CD14-positive monocyte (primary cell): ENCODE measurements at regions not wholly inside any gene's neighbourhood (a gene's known extent, or its start where the extent isn't known, plus 50 kb on each side); places are given as distances from the start of the nearest gene placed in this dataset.

Source experiments
- DNase-seq, 3 donors: peaks; one replicate each; pipeline ENCODE4 v3.0.0-alpha.2; 2011 to 2022
- H2AFZ ChIP-seq: 2 replicates; pipeline ENCODE4 v1.6.0; 2012; ENCODE audit warnings: mild to moderate bottlenecking, low read depth, low read length, inconsistent platforms; ENCODE audit not compliant: insufficient read depth, poor library complexity, severe bottlenecking
- H3K27ac ChIP-seq, 2 donors: 1 replicate in 1 of 2; 2 replicates in 1 of 2; pipeline ENCODE4 v1.5.1; 2012 to 2013; ENCODE audit warnings: low read length in 2 of 2, control low read depth in 1 of 2, inconsistent platforms in 1 of 2, low read depth in 1 of 2, mild to moderate bottlenecking in 1 of 2
- H3K27me3 ChIP-seq, 2 donors: one replicate each; pipeline versions ENCODE4 v1.6.0 to v1.6.1; 2011 to 2013; ENCODE audit warnings: low read length in 2 of 2; ENCODE audit not compliant: control insufficient read depth in 2 of 2, insufficient read depth in 2 of 2
- H3K36me3 ChIP-seq, 2 donors: replicated peaks in 1 of 2; 1 replicate in 1 of 2; 2 replicates in 1 of 2; pipeline versions ENCODE4 v1.5.1 to v1.6.1; 2012 to 2013; ENCODE audit warnings: low read length in 2 of 2, control low read depth in 1 of 2, inconsistent platforms in 1 of 2, mild to moderate bottlenecking in 1 of 2; ENCODE audit not compliant: insufficient read depth in 2 of 2, control insufficient read depth in 1 of 2
- H3K4me1 ChIP-seq, 2 donors: 1 replicate in 1 of 2; 2 replicates in 1 of 2; pipeline versions ENCODE4 v1.5.1 to v1.6.1; 2012 to 2013; ENCODE audit warnings: low read length in 2 of 2, control low read depth in 1 of 2, inconsistent platforms in 1 of 2, mild to moderate bottlenecking in 1 of 2, moderate library complexity in 1 of 2; ENCODE audit not compliant: insufficient read depth in 2 of 2, control insufficient read depth in 1 of 2
- H3K4me2 ChIP-seq: replicated peaks from 2 replicates; pipeline ENCODE3; 2012; ENCODE audit warnings: low read length, moderate library complexity, mild to moderate bottlenecking; ENCODE audit not compliant: poor library complexity, severe bottlenecking; ENCODE audit errors: extremely low read depth
- H3K4me3 ChIP-seq, 3 experiments: fragments of 200-600 bp in 1 of 3; sonication (generic) in 1 of 3; replicated peaks in 1 of 3; 1 replicate in 2 of 3; 2 replicates in 1 of 3; pipeline ENCODE4 v1.5.1; 2011 to 2013; ENCODE audit warnings: low read length in 3 of 3, mild to moderate bottlenecking in 3 of 3, control low read depth in 2 of 3, low read depth in 2 of 3, inconsistent platforms in 1 of 3, moderate library complexity in 1 of 3
- H3K79me2 ChIP-seq: 2 replicates; pipeline ENCODE4 v1.6.0; 2012; ENCODE audit warnings: mild to moderate bottlenecking, control low read depth, inconsistent platforms, low read length, moderate library complexity; ENCODE audit not compliant: insufficient read depth
- H3K9ac ChIP-seq: 2 replicates; pipeline ENCODE4 v1.6.0; 2017; ENCODE audit warnings: low read length, mild to moderate bottlenecking; ENCODE audit not compliant: insufficient read depth, poor library complexity, severe bottlenecking
- H3K9me3 ChIP-seq, 2 donors: replicated peaks in 1 of 2; 1 replicate in 1 of 2; 2 replicates in 1 of 2; pipeline versions ENCODE4 v1.5.1 to v1.6.1; 2012 to 2013; ENCODE audit warnings: low read length in 2 of 2, control low read depth in 1 of 2; ENCODE audit not compliant: control insufficient read depth in 1 of 2, insufficient read depth in 1 of 2
- H4K20me1 ChIP-seq: 2 replicates; pipeline ENCODE4 v1.6.0; 2012; ENCODE audit warnings: mild to moderate bottlenecking, low read length, control low read depth, moderate library complexity; ENCODE audit not compliant: insufficient read depth
- H3K27ac Mint-ChIP-seq, 7 donors: one replicate each; pipeline ENCODE4 v1.8.0; 2020; ENCODE audit warnings: mild to moderate bottlenecking in 7 of 7, mixed read lengths in 7 of 7, moderate library complexity in 6 of 7, inconsistent platforms in 2 of 7
- H3K27me3 Mint-ChIP-seq, 3 donors: one replicate each; pipeline ENCODE4 v1.8.0; 2021 to 2022; ENCODE audit warnings: low read depth in 3 of 3, mild to moderate bottlenecking in 3 of 3, mixed read lengths in 3 of 3, moderate library complexity in 3 of 3, inconsistent platforms in 1 of 3
- H3K36me3 Mint-ChIP-seq, 2 donors: one replicate each; pipeline ENCODE4 v1.8.0; 2020; ENCODE audit warnings: mixed read lengths in 2 of 2, inconsistent platforms in 1 of 2, mild to moderate bottlenecking in 1 of 2
- H3K4me1 Mint-ChIP-seq: one replicate; pipeline ENCODE4 v1.8.0; 2020; ENCODE audit warnings: mild to moderate bottlenecking, mixed read lengths
- H3K4me3 Mint-ChIP-seq, 2 donors: one replicate each; pipeline ENCODE4 v1.8.0; 2020; ENCODE audit warnings: mild to moderate bottlenecking in 2 of 2, mixed read lengths in 2 of 2, moderate library complexity in 1 of 2
- H3K9me3 Mint-ChIP-seq, 7 donors: one replicate each; pipeline ENCODE4 v1.8.0; 2020 to 2022; ENCODE audit warnings: mixed read lengths in 7 of 7, mild to moderate bottlenecking in 6 of 7, moderate library complexity in 6 of 7, inconsistent platforms in 2 of 7
- WGBS: methylation state at CpG from one replicate; pipeline ENCODE4 v1.1.5; 2013; ENCODE audit warnings: missing lambda C conversion rate; ENCODE audit not compliant: insufficient coverage; 5-methylcytosine and 5-hydroxymethylcytosine counted together
- intact Hi-C, 2 donors: fragments of 100-400 bp; cut with micrococcal nuclease; formaldehyde crosslinking; loops; one replicate each; pipeline versions ENCODE4 v1.15.0 to v1.15.1; 2023
- TF ChIP-seq, protein P1 (sequence below): fragments of 200-600 bp; IDR thresholded peaks from one replicate; pipeline ENCODE4 v1.8.0; 2022; ENCODE audit warnings: antibody characterized with exemption, mild to moderate bottlenecking

- H3K27ac ChIP-seq = no peak overlapping the region
- no peaks in the 10 kb centered on the region for H3K4me1 ChIP-seq
- H3K79me2 ChIP-seq = no peaks in the 10 kb centered on the region
- no peaks in the 10 kb centered on the region for H3K36me3 Mint-ChIP-seq
- intact Hi-C loops = no loop called here
- TF ChIP-seq, protein P1, sequence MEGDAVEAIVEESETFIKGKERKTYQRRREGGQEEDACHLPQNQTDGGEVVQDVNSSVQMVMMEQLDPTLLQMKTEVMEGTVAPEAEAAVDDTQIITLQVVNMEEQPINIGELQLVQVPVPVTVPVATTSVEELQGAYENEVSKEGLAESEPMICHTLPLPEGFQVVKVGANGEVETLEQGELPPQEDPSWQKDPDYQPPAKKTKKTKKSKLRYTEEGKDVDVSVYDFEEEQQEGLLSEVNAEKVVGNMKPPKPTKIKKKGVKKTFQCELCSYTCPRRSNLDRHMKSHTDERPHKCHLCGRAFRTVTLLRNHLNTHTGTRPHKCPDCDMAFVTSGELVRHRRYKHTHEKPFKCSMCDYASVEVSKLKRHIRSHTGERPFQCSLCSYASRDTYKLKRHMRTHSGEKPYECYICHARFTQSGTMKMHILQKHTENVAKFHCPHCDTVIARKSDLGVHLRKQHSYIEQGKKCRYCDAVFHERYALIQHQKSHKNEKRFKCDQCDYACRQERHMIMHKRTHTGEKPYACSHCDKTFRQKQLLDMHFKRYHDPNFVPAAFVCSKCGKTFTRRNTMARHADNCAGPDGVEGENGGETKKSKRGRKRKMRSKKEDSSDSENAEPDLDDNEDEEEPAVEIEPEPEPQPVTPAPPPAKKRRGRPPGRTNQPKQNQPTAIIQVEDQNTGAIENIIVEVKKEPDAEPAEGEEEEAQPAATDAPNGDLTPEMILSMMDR = no peak
- H3K9me3 ChIP-seq = peaks cover 0 to 16% of the 10 kb centered on the region in 2 donors
- peaks cover 2 to 12% (median 7%) of the 10 kb centered on the region in 7 donors for H3K9me3 Mint-ChIP-seq
- no peak overlapping the region for H3K4me3 Mint-ChIP-seq
- H3K27ac Mint-ChIP-seq = no peak overlapping the region
- H4K20me1 ChIP-seq = no peaks in the 10 kb centered on the region
- H3K9ac ChIP-seq = no peak overlapping the region
- H3K36me3 ChIP-seq = no peaks in the 10 kb centered on the region
- H3K4me3 ChIP-seq = no peak overlapping the region
- no peaks in the 10 kb centered on the region for H3K27me3 ChIP-seq
- no peaks in the 10 kb centered on the region for H3K4me1 Mint-ChIP-seq
- H3K27me3 Mint-ChIP-seq = peaks cover 0 to 2% (median 2%) of the 10 kb centered on the region in 3 donors
- DNase-seq = no peak
- H3K4me2 ChIP-seq = no peak overlapping the region
- H2AFZ ChIP-seq = no peak overlapping the region
These were observed 248.1 kb downstream of the KIF20B start for GRCh38 chr10:89949496-89949895.

DNA sequence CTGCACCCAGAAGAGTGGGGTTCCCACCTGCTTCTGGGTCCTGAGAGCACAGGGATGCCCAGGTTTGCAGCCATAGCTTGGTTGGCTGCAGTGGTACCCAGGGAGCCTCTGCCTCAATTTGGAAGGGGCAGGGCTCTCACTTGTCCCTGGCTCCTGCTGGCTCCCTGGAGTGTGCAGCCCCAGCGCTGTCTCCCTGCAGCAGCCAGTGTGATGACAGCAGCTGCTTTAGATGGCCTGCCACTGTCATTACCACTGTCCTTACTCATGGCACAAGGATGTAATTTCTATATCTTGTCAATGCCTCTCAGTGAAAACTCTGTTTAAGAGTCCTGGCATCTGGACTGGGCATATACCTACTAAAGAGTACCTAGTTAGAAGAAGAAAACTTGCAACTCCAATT is 250.9 kb downstream of the KIF20B start:
- Mint-ChIP-seq H3K4me1 (no peaks in the 10 kb centered on the region), H3K27me3 (peaks cover 0 to 2% (median 2%) of the 10 kb centered on the region in 3 donors), H3K4me3 (no peak overlapping the region), H3K36me3 (no peaks in the 10 kb centered on the region), H3K9me3 (peaks cover 2 to 12% (median 5%) of the 10 kb centered on the region in 7 donors), H3K27ac (no peak overlapping the region)
- 100% methylated on average over 1 of the region's 1 CpG for WGBS
- no peaks in the 10 kb centered on the region for H3K36me3 ChIP-seq
- H3K4me2 ChIP-seq = no peak overlapping the region
- H3K4me1 ChIP-seq = no peaks in the 10 kb centered on the region
- no peak overlapping the region for H3K9ac ChIP-seq
- H2AFZ ChIP-seq = no peak overlapping the region
- intact Hi-C loops = no loop called here
- H3K4me3 ChIP-seq = no peak overlapping the region
- H3K27ac ChIP-seq = no peak overlapping the region
- TF ChIP-seq, protein P1 = no peak
- H4K20me1 ChIP-seq = no peaks in the 10 kb centered on the region
- peaks cover 0 to 16% of the 10 kb centered on the region in 2 donors for H3K9me3 ChIP-seq
- H3K79me2 ChIP-seq = no peaks in the 10 kb centered on the region
- DNase-seq = no peak
- no peaks in the 10 kb centered on the region for H3K27me3 ChIP-seq
